K562 (cell line): ENCODE measurements at regions not wholly inside any gene's neighbourhood (a gene's known extent, or its start where the extent isn't known, plus 50 kb on each side); places are given as distances from the start of the nearest gene placed in this dataset.

Source experiments
- ATAC-seq: fragments of 200-7000 bp; cut with Tn5 transposase; 3 replicates; pipeline ENCODE4 v1.9.1; 2020; ENCODE audit warnings: moderate library complexity
- BruUV-seq: library from RNA; stranded (reverse); fragments of 400-500 nt; replicated peaks from 2 replicates; lab custom pipeline; 2021; lab: Mats Ljungman, UMichigan
- CTCF ChIA-PET: fragments of 300-600 bp; formaldehyde crosslinking; extraction: SDS; loops from one replicate; lab custom pipeline; 2021; ENCODE audit warnings: low intra/inter-chr PET ratio; lab: Yijun Ruan, JAX
- POLR2A ChIA-PET: fragments of 300-600, 350-650 bp; sonication (Branson Sonifier 250); formaldehyde crosslinking; extraction: SDS; loops from one replicate; lab custom pipeline; 2021; ENCODE audit warnings: antibody characterized with exemption, inconsistent platforms; lab: Yijun Ruan, JAX
- DNase-seq, 4 experiments: peaks; one replicate each; pipeline versions ENCODE4 v3.0.0 to v3.0.0-alpha.2; 2011 to 2018; ENCODE audit warnings: low spot score in 3 of 4, mixed read lengths in 3 of 4; ENCODE audit errors: extremely low read depth in 1 of 4
- FAIRE-seq: peaks from 2 replicates; lab custom pipeline; 2011; peaks lifted over from hg19 to GRCh38; lab: Jason Lieb, UNC
- H2AFZ ChIP-seq: 2 replicates; pipeline ENCODE4 v1.6.0; 2011; ENCODE audit warnings: low read depth, low read length, control low read depth, inconsistent platforms
- H3K27ac ChIP-seq: fragments of 200-600 bp; 3 replicates; pipeline ENCODE4 v1.8.0; 2011; ENCODE audit warnings: low read depth, mild to moderate bottlenecking, control low read depth, inconsistent platforms, low read length, moderate library complexity, mixed read lengths; ENCODE audit errors: extremely low read depth
- H3K27me3 ChIP-seq, 2 experiments: fragments of 300-600 bp in 1 of 2; 2 replicates in 1 of 2; 3 replicates in 1 of 2; pipeline versions ENCODE4 v1.6.0 to v1.8.0; 2011; ENCODE audit warnings: inconsistent platforms in 2 of 2, low read length in 2 of 2, mild to moderate bottlenecking in 1 of 2, mixed read lengths in 1 of 2, moderate library complexity in 1 of 2; ENCODE audit not compliant: control insufficient read depth in 2 of 2, insufficient read depth in 2 of 2
- H3K36me3 ChIP-seq: fragments of 300-600 bp; 3 replicates; pipeline ENCODE4 v1.8.0; 2011; ENCODE audit warnings: mild to moderate bottlenecking, low read length, inconsistent platforms; ENCODE audit not compliant: control insufficient read depth, insufficient read depth
- H3K4me1 ChIP-seq, 2 experiments: fragments of 200-600 bp in 1 of 2; replicated peaks in 1 of 2; 2 replicates in 1 of 2; 3 replicates in 1 of 2; pipeline versions ENCODE4 v1.5.1 to v1.8.0; 2011; ENCODE audit warnings: inconsistent platforms in 2 of 2, low read length in 2 of 2, mild to moderate bottlenecking in 1 of 2, mixed read lengths in 1 of 2, moderate library complexity in 1 of 2; ENCODE audit not compliant: control insufficient read depth in 2 of 2, insufficient read depth in 2 of 2
- H3K4me2 ChIP-seq: 2 replicates; pipeline ENCODE4 v1.6.1; 2011; ENCODE audit warnings: low read length, control low read depth, inconsistent platforms, mixed read lengths; ENCODE audit not compliant: insufficient read depth
- H3K4me3 ChIP-seq: fragments of 200-600 bp; sonication (generic), shearing (Covaris generic); 2 replicates; pipeline ENCODE4 v1.5.1; 2016; ENCODE audit warnings: control low read depth, inconsistent platforms
- H3K79me2 ChIP-seq: fragments of 200-600 bp; 3 replicates; pipeline ENCODE4 v1.8.0; 2011; ENCODE audit warnings: low read length, inconsistent platforms; ENCODE audit not compliant: control insufficient read depth, insufficient read depth
- H3K9ac ChIP-seq, 2 experiments: 2 replicates each; pipeline versions ENCODE4 v1.6.0 to v1.6.1; 2011; ENCODE audit warnings: low read depth in 2 of 2, low read length in 2 of 2, control low read depth in 1 of 2, inconsistent platforms in 1 of 2, mild to moderate bottlenecking in 1 of 2, mixed read lengths in 1 of 2; ENCODE audit not compliant: insufficient read depth in 1 of 2
- H3K9me1 ChIP-seq: one replicate; pipeline ENCODE4 v1.6.0; 2011; ENCODE audit warnings: inconsistent platforms, mild to moderate bottlenecking, low read length, moderate library complexity; ENCODE audit not compliant: control insufficient read depth, insufficient read depth
- H3K9me3 ChIP-seq: replicated peaks from 2 replicates; pipeline ENCODE4 v1.5.1; 2011; ENCODE audit warnings: low read depth, low read length, inconsistent platforms; ENCODE audit not compliant: control insufficient read depth, insufficient read depth
- H4K20me1 ChIP-seq: replicated peaks from 2 replicates; pipeline ENCODE4 v1.6.1; 2011; ENCODE audit warnings: low read length, inconsistent platforms, mixed read lengths; ENCODE audit not compliant: control insufficient read depth, insufficient read depth
- CCAR2 ChIP-seq: fragments of 200-400 bp; formaldehyde crosslinking; IDR thresholded peaks from 2 replicates; pipeline ENCODE4 v1.6.1; 2017; ENCODE audit warnings: mild to moderate bottlenecking, low read depth, low read length
- GTF2B ChIP-seq: IDR thresholded peaks from 2 replicates; pipeline ENCODE4 v1.6.1; 2011; ENCODE audit not compliant: insufficient read length; ENCODE audit errors: extremely low read depth
- NCOA2 ChIP-seq, 2 experiments: fragments of 450-650 bp; IDR thresholded peaks; 2 replicates each; pipeline ENCODE4 v1.6.1; 2018; ENCODE audit warnings: mild to moderate bottlenecking in 2 of 2, moderate library complexity in 1 of 2; ENCODE audit not compliant: partially characterized antibody in 2 of 2
- RBBP5 ChIP-seq: fragments of 200-600 bp; sonication (generic); IDR thresholded peaks from 2 replicates; pipeline ENCODE4 v1.6.1; 2012; ENCODE audit warnings: borderline replicate concordance, mild to moderate bottlenecking, low read length, control low read depth, inconsistent platforms; ENCODE audit not compliant: insufficient read depth, poor library complexity, severe bottlenecking
- RBM14 ChIP-seq: fragments of 200-400 bp; formaldehyde crosslinking; IDR thresholded peaks from 2 replicates; pipeline ENCODE4 v1.6.1; 2018; ENCODE audit warnings: low read depth, mild to moderate bottlenecking, low read length, moderate library complexity, borderline replicate concordance; ENCODE audit not compliant: insufficient read depth
- SPI1 ChIP-seq: IDR thresholded peaks from 2 replicates; pipeline ENCODE4 v1.6.1; 2011; ENCODE audit warnings: low read depth, low read length, control low read depth, borderline replicate concordance
- ZFX ChIP-seq: sonication (generic); formaldehyde crosslinking; IDR thresholded peaks from 2 replicates; pipeline ENCODE4 v1.8.0; 2022; ENCODE audit warnings: mild to moderate bottlenecking, missing genetic modification reagents, moderate library complexity
- ZNF277 ChIP-seq: fragments of 250-450 bp; sonication (Bioruptor Pico); IDR thresholded peaks from 2 replicates; pipeline ENCODE4 v1.8.0; 2022; ENCODE audit warnings: inconsistent platforms, mild to moderate bottlenecking, moderate library complexity, borderline replicate concordance
- WGBS: fragments of 100-300 bp; shearing (Covaris generic); methylation state at CpG from one replicate; pipeline ENCODE4 v1.1.6; 2016; ENCODE audit warnings: low coverage, mixed read lengths; ENCODE audit not compliant: insufficient coverage; ENCODE audit errors: missing lambda C conversion rate; 5-methylcytosine and 5-hydroxymethylcytosine counted together
- in situ Hi-C: fragments of 300-500 bp; cut with MboI; formaldehyde crosslinking; loops from 4 replicates; pipeline ENCODE4 v1.15.0; 2018; ENCODE audit warnings: inconsistent platforms, mixed read lengths
- intact Hi-C: fragments of 100-400 bp; cut with micrococcal nuclease; formaldehyde crosslinking; loops from 2 replicates; pipeline ENCODE4 v1.14.2; 2022
- TF ChIP-seq, protein P1 (sequence below): sonication (generic); formaldehyde crosslinking; IDR thresholded peaks from 2 replicates; pipeline ENCODE4 v1.8.0; 2022; ENCODE audit warnings: mild to moderate bottlenecking, missing genetic modification reagents

DNA sequence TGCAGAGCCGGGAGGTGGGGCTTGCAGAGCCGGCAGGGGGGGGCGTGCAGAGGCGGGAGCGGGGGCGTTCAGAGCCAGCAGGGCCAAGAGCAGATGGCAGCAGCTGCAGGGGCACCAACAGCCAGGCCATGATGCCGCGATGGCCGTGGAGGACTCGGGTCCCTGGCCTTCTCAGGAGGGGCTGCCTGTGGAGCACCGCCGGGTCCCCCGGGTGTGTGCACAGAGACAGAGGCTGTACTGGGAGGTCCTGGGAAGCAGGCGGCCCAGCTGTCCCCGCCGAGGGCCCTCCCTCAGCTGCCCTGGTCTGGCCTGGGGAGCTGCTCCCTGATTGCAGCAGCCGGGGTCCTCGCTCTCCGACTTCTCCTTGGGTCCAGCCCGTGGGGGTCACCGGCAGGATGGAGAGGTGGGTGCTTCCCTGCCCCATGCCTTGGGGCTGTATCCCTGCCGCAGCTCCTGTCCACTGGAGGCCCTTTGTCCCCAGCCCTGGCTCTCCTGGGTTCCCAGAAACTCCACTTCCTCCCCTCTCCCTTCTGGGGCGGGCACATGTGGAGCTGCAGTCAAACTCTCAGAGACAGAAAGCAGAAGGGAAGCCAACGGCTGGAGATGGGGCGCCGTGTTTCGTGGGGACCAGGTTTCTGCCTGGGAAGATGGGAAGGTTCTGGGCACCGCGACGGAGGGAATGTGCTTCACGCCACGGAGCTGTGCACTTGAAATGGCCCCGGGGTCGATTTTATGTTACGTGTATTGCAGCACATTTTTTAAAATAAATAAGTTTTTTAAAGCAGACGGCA, 75.8 kb upstream of the GALNT9 start:
- no peaks in the 10 kb centered on the region for H3K36me3 ChIP-seq
- DNase-seq: no peak
- no peaks in the 10 kb centered on the region for H3K9me3 ChIP-seq
- no peak overlapping the region for H3K27ac ChIP-seq
- H2AFZ ChIP-seq: no peak overlapping the region
- no peak for FAIRE-seq
- intact Hi-C loops: no loop called here
- peaks cover 0 to 30% of the 10 kb centered on the region in 2 experiments; a peak in 2 of 5 replicates for H3K4me1 ChIP-seq
- ChIA-PET CTCF (no interaction called here), POLR2A (interaction anchor here (0.6 kb wide), 4 partner anchors 14 to 1642 kb away, joined by 3 to 4 read pairs (median 3); no protein-coding TSS in a partner anchor)
- no peak overlapping the region for H3K4me3 ChIP-seq
- no peaks in the 10 kb centered on the region for H3K79me2 ChIP-seq
- peaks cover 26 to 82% of the 10 kb centered on the region in 2 experiments; a peak in 4 of 5 replicates for H3K27me3 ChIP-seq
- H3K9ac ChIP-seq: no peak overlapping the region
- ATAC-seq: no peak
- in situ Hi-C loops: no loop called here
- TF ChIP-seq SPI1: peak; percentile 23; the same call in 1 of the 2 replicates
- no peak for TF ChIP-seq ZFX (CRISPR knock-in tag)
- WGBS: 6% methylated on average over 29 of the region's 36 CpGs
- H4K20me1 ChIP-seq: 0 out of 2 replicates have a peak, but pooled peaks cover 3% of the 10 kb centered on the region
- no peak overlapping the region for H3K4me2 ChIP-seq
- BruUV-seq: no TSS peak
- no peaks in the 10 kb centered on the region for H3K9me1 ChIP-seq

- FAIRE-seq (no peak), ATAC-seq (no peak), DNase-seq (no peak)
- intact Hi-C loops (no loop called here), in situ Hi-C loops (no loop called here)
- no peak overlapping the region for H3K4me3 ChIP-seq
- H3K4me1 ChIP-seq: peaks cover 0 to 30% of the 10 kb centered on the region in 2 experiments; a peak in 2 of 5 replicates
- H3K9me3 ChIP-seq: no peaks in the 10 kb centered on the region
- H2AFZ ChIP-seq: no peak overlapping the region
- no TSS peak for BruUV-seq
- H3K4me2 ChIP-seq: no peak overlapping the region
- CTCF ChIA-PET: no interaction called here
- H3K79me2 ChIP-seq: no peaks in the 10 kb centered on the region
- no peaks in the 10 kb centered on the region for H3K36me3 ChIP-seq
- 0% methylated on average over 3 of the region's 7 CpGs for WGBS
- H3K9me1 ChIP-seq: no peaks in the 10 kb centered on the region
- peaks cover 28 to 82% of the 10 kb centered on the region in 2 experiments; a peak in 4 of 5 replicates for H3K27me3 ChIP-seq
- H3K9ac ChIP-seq: no peak overlapping the region
- H4K20me1 ChIP-seq: 0 out of 2 replicates have a peak, but pooled peaks cover 3% of the 10 kb centered on the region
- no peak overlapping the region for H3K27ac ChIP-seq
- POLR2A ChIA-PET: interaction anchor here (0.6 kb wide), 1 partner anchor 1641 kb away, joined by 3 read pairs; no protein-coding TSS in a partner anchor
- TF ChIP-seq, protein P1, sequence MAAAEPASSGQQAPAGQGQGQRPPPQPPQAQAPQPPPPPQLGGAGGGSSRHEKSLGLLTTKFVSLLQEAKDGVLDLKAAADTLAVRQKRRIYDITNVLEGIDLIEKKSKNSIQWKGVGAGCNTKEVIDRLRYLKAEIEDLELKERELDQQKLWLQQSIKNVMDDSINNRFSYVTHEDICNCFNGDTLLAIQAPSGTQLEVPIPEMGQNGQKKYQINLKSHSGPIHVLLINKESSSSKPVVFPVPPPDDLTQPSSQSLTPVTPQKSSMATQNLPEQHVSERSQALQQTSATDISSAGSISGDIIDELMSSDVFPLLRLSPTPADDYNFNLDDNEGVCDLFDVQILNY: no peak
- TF ChIP-seq CCAR2 (no peak), ZNF277 (CRISPR knock-in tag) (no peak), NCOA2 (IDR thresholded peaks at IDR 0.05; ENCODE audit: partially characterized antibody in 2 of 2) (no peak), GTF2B (no peak), RBBP5 (no peak), RBM14 (no peak)
Measured at GRCh38 chr12:132404435-132404855, 75.1 kb upstream of the GALNT9 start.
